ENCODE measurements at regions not wholly inside any gene's neighbourhood (a gene's known extent, or its start where the extent isn't known, plus 50 kb on each side); places are given as distances from the start of the nearest gene placed in this dataset.

- no peak for DNase-seq (ENCODE audit: low read depth)
- no peak overlapping the region for H3K4me3 ChIP-seq (ENCODE audit: low read depth, low read length)
- TF ChIP-seq MYC (IDR thresholded peaks at IDR 0.05; ENCODE audit: low read depth, low read length) (no peak), MAX (IDR thresholded peaks at IDR 0.05; ENCODE audit: low read depth, low read length) (no peak)
These were observed 1514.8 kb downstream of the TBC1D22A start for GRCh38 chr22:48276994-48277867.

DNA sequence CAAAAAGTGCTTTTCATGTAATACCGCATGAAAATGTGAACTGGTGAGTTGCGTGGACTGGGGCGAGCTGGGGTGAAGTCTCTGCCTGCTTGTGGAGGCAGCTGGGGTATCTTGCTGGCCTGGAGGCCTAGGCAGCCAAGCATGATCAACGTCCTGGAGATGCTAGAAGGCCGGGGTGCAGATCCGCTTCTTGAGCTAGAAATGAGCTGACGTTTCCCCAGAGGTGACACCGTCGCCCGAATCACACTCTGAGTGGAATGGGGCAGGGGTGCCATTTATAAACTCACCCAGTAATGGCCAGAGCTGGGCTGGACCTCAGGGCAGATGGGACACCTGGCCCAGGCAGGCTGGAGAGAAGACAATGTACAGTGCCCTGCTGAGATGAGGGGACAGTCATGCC lies 1513.0 kb downstream of the TBC1D22A start:
- TF ChIP-seq CTCF (IDR thresholded peaks at IDR 0.05; ENCODE audit: low read depth, low read length), result no peak
- TF ChIP-seq POLR2A (IDR thresholded peaks at IDR 0.05; ENCODE audit: extremely low read depth, insufficient read length), result no peak
- no peak for TF ChIP-seq MYC (IDR thresholded peaks at IDR 0.05; ENCODE audit: low read depth, low read length)
- no peak for TF ChIP-seq MAX (IDR thresholded peaks at IDR 0.05; ENCODE audit: low read depth, low read length)
- H3K4me3 ChIP-seq (ENCODE audit: low read depth, low read length), result no peak overlapping the region
- DNase-seq (ENCODE audit: low read depth), result no peak

- TF ChIP-seq POLR2A (IDR thresholded peaks at IDR 0.05; ENCODE audit: extremely low read depth, insufficient read length), result no peak
- no peak for TF ChIP-seq CTCF (IDR thresholded peaks at IDR 0.05; ENCODE audit: low read depth, low read length)
- TF ChIP-seq MAX (IDR thresholded peaks at IDR 0.05; ENCODE audit: low read depth, low read length), result no peak
- TF ChIP-seq MYC (IDR thresholded peaks at IDR 0.05; ENCODE audit: low read depth, low read length), result no peak
- no peak overlapping the region for H3K4me3 ChIP-seq (ENCODE audit: low read depth, low read length)
- DNase-seq (ENCODE audit: low read depth), result no peak
These were observed 1508.3 kb downstream of the TBC1D22A start for GRCh38 chr22:48270731-48271130.

GRCh38 chr22:48268771-48269552 lies 1506.5 kb downstream of the TBC1D22A start:
- H3K4me3 ChIP-seq (ENCODE audit: low read depth, low read length), result no peak overlapping the region
- DNase-seq (ENCODE audit: low read depth), result no peak
- TF ChIP-seq POLR2A (IDR thresholded peaks at IDR 0.05; ENCODE audit: extremely low read depth, insufficient read length), result no peak
- no peak for TF ChIP-seq MYC (IDR thresholded peaks at IDR 0.05; ENCODE audit: low read depth, low read length)
- TF ChIP-seq MAX (IDR thresholded peaks at IDR 0.05; ENCODE audit: low read depth, low read length), result no peak
- TF ChIP-seq CTCF (IDR thresholded peaks at IDR 0.05; ENCODE audit: low read depth, low read length), result no peak

- TF ChIP-seq MAX (IDR thresholded peaks at IDR 0.05; ENCODE audit: low read depth, low read length) (no peak), CTCF (IDR thresholded peaks at IDR 0.05; ENCODE audit: low read depth, low read length) (no peak), MYC (IDR thresholded peaks at IDR 0.05; ENCODE audit: low read depth, low read length) (no peak), POLR2A (IDR thresholded peaks at IDR 0.05; ENCODE audit: extremely low read depth, insufficient read length) (no peak)
- no peak for DNase-seq (ENCODE audit: low read depth)
- H3K4me3 ChIP-seq (ENCODE audit: low read depth, low read length), result no peak overlapping the region
These were observed 1505.8 kb downstream of the TBC1D22A start for GRCh38 chr22:48268293-48268692.

GRCh38 chr22:48267681-48268080 lies 1505.2 kb downstream of the TBC1D22A start:
- TF ChIP-seq MYC (IDR thresholded peaks at IDR 0.05; ENCODE audit: low read depth, low read length) (no peak), CTCF (IDR thresholded peaks at IDR 0.05; ENCODE audit: low read depth, low read length) (no peak), POLR2A (IDR thresholded peaks at IDR 0.05; ENCODE audit: extremely low read depth, insufficient read length) (no peak), MAX (IDR thresholded peaks at IDR 0.05; ENCODE audit: low read depth, low read length) (no peak)
- no peak overlapping the region for H3K4me3 ChIP-seq (ENCODE audit: low read depth, low read length)
- no peak for DNase-seq (ENCODE audit: low read depth)

All from NB4 (cell line).